ENCODE measurements at regions not wholly inside any gene's neighbourhood (a gene's known extent, or its start where the extent isn't known, plus 50 kb on each side); places are given as distances from the start of the nearest gene placed in this dataset.
A peak's percentile ranks its signal among the peaks of the same experiment; 100 is the strongest.

- H3K4me3 Mint-ChIP-seq = no peak overlapping the region
- DNase-seq (ENCODE audit: extremely low spot score, unreplicated experiment) = no peak
- H3K27me3 Mint-ChIP-seq = peaks cover 16% of the 10 kb centered on the region
- peaks cover 6% of the 10 kb centered on the region for H3K4me1 Mint-ChIP-seq (ENCODE audit: unreplicated experiment)
- no peaks in the 10 kb centered on the region for H3K9me3 Mint-ChIP-seq
- TF ChIP-seq CTCF (conservative IDR thresholded peaks at IDR 0.05) = no peak
- H3K27ac Mint-ChIP-seq = no peak overlapping the region
- H3K36me3 Mint-ChIP-seq = no peaks in the 10 kb centered on the region
Measured at GRCh38 chr16:49924078-49924477, 68.2 kb upstream of the ZNF423 start.

- Mint-ChIP-seq H3K4me3 (no peak overlapping the region), H3K36me3 (no peaks in the 10 kb centered on the region), H3K27me3 (peaks cover 12% of the 10 kb centered on the region), H3K4me1 (ENCODE audit: unreplicated experiment) (peaks cover 3% of the 10 kb centered on the region), H3K9me3 (no peaks in the 10 kb centered on the region), H3K27ac (no peak overlapping the region)
- DNase-seq (ENCODE audit: extremely low spot score, unreplicated experiment) = no peak
- TF ChIP-seq CTCF (conservative IDR thresholded peaks at IDR 0.05) = no peak
Measured at GRCh38 chr16:49926941-49927340, 71.0 kb upstream of the ZNF423 start.

- Mint-ChIP-seq H3K27ac (peak overlapping the region; percentile 12), H3K36me3 (no peaks in the 10 kb centered on the region), H3K4me3 (no peak overlapping the region), H3K9me3 (no peaks in the 10 kb centered on the region), H3K27me3 (peaks cover 16% of the 10 kb centered on the region), H3K4me1 (ENCODE audit: unreplicated experiment) (peaks cover 16% of the 10 kb centered on the region)
- no peak for TF ChIP-seq CTCF (conservative IDR thresholded peaks at IDR 0.05)
- DNase-seq (ENCODE audit: extremely low spot score, unreplicated experiment) = no peak
Measured at GRCh38 chr16:49928176-49929041, 72.5 kb upstream of the ZNF423 start.

GRCh38 chr16:49929626-49930025, 73.7 kb upstream of the ZNF423 start:
- Mint-ChIP-seq H3K27me3 (peaks cover 19% of the 10 kb centered on the region), H3K4me3 (no peak overlapping the region), H3K4me1 (ENCODE audit: unreplicated experiment) (peaks cover 19% of the 10 kb centered on the region), H3K27ac (no peak overlapping the region), H3K36me3 (no peaks in the 10 kb centered on the region), H3K9me3 (no peaks in the 10 kb centered on the region)
- no peak for TF ChIP-seq CTCF (conservative IDR thresholded peaks at IDR 0.05)
- DNase-seq (ENCODE audit: extremely low spot score, unreplicated experiment) = no peak

GRCh38 chr16:49930841-49931240, 74.9 kb upstream of the ZNF423 start:
- no peak overlapping the region for H3K4me3 Mint-ChIP-seq
- no peaks in the 10 kb centered on the region for H3K9me3 Mint-ChIP-seq
- H3K27ac Mint-ChIP-seq = no peak overlapping the region
- peaks cover 13% of the 10 kb centered on the region for H3K27me3 Mint-ChIP-seq
- H3K4me1 Mint-ChIP-seq (ENCODE audit: unreplicated experiment) = peaks cover 20% of the 10 kb centered on the region
- no peak for TF ChIP-seq CTCF (conservative IDR thresholded peaks at IDR 0.05)
- DNase-seq (ENCODE audit: extremely low spot score, unreplicated experiment) = no peak
- no peaks in the 10 kb centered on the region for H3K36me3 Mint-ChIP-seq
